RWPE2 (cell line): ENCODE measurements at regions not wholly inside any gene's neighbourhood (a gene's known extent, or its start where the extent isn't known, plus 50 kb on each side); places are given as distances from the start of the nearest gene placed in this dataset.

ENCODE experiments used
- ATAC-seq: fragments of 200-7000 bp; cut with Tn5 transposase; 3 replicates; pipeline ENCODE4 v1.9.1; 2021; ENCODE audit warnings: low read depth
- DNase-seq: peaks from one replicate; pipeline ENCODE4 v3.0.0-alpha.2; 2020; ENCODE audit warnings: low spot score
- H3K27ac ChIP-seq: fragments of 450-650 bp; 2 replicates; pipeline ENCODE4 v1.5.1; 2017; ENCODE audit warnings: mild to moderate bottlenecking; ENCODE audit not compliant: poor library complexity, severe bottlenecking
- H3K27me3 ChIP-seq: fragments of 250-450 bp; sonication (Bioruptor Pico); 2 replicates; pipeline ENCODE4 v1.5.1; 2021; ENCODE audit warnings: mild to moderate bottlenecking, moderate library complexity; ENCODE audit not compliant: insufficient read depth, poor library complexity, severe bottlenecking
- H3K36me3 ChIP-seq: fragments of 250-450 bp; sonication (Bioruptor Pico); 2 replicates; pipeline ENCODE4 v1.5.1; 2020; ENCODE audit warnings: low read depth, mild to moderate bottlenecking, moderate library complexity
- H3K4me1 ChIP-seq: fragments of 250-450 bp; sonication (Bioruptor Pico); 2 replicates; pipeline ENCODE4 v1.5.1; 2021; ENCODE audit warnings: mild to moderate bottlenecking, moderate library complexity; ENCODE audit not compliant: insufficient read depth, poor library complexity, severe bottlenecking
- H3K4me3 ChIP-seq: fragments of 250-450 bp; sonication (Bioruptor Pico); 2 replicates; pipeline ENCODE4 v1.5.1; 2021; ENCODE audit warnings: mild to moderate bottlenecking, moderate library complexity; ENCODE audit not compliant: severe bottlenecking
- H3K9me3 ChIP-seq: fragments of 250-450 bp; sonication (Bioruptor Pico); 2 replicates; pipeline ENCODE4 v1.5.1; 2021; ENCODE audit warnings: mild to moderate bottlenecking, moderate library complexity; ENCODE audit not compliant: severe bottlenecking
- TF ChIP-seq, protein P1 (sequence below): fragments of 450-650 bp; IDR thresholded peaks from one replicate; pipeline ENCODE4 v1.5.1; 2017; ENCODE audit warnings: mild to moderate bottlenecking, moderate library complexity; ENCODE audit not compliant: poor library complexity, severe bottlenecking

DNA sequence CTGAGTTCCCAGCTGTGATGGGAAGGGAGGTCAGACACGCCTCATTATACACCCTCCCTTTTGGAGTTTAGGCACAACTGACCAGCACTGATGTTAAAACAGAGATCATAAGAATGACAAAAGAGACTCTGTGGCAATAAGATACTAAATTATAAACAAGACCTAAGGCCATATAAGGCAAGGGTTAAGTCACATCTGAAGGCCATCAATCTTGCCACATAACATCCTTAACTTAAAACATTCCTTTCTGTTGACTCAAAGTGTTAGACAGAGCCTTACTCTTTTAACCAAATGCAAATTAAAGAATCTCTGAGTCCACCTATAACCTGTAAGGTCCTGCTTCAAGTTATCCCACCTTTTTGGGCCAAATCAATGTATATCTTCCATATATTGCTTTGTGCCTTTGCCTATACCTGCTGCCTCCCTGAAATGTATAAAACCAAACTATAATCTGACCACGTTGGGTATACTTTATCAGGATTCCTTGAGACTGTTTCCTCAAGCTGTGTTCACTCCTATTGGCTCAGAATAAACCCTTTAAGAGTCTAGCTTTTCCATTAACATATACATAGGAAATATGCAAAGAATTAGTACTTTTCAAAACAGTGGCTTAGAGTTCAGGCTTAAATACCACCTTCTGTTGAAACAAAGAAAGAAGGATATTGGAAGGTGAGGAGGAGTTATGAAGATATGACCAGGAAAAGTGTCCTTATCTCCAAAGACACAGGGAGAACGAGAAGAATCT is 214.4 kb upstream of the PPP1R2C start:
- peak; percentile 83 for ATAC-seq
- H3K27me3 ChIP-seq, result no peaks in the 10 kb centered on the region
- H3K4me3 ChIP-seq, result no peak overlapping the region
- H3K9me3 ChIP-seq, result no peaks in the 10 kb centered on the region
- H3K27ac ChIP-seq, result peak overlapping the region; percentile 45
- DNase-seq, result no peak
- no peaks in the 10 kb centered on the region for H3K36me3 ChIP-seq
- TF ChIP-seq, protein P1, sequence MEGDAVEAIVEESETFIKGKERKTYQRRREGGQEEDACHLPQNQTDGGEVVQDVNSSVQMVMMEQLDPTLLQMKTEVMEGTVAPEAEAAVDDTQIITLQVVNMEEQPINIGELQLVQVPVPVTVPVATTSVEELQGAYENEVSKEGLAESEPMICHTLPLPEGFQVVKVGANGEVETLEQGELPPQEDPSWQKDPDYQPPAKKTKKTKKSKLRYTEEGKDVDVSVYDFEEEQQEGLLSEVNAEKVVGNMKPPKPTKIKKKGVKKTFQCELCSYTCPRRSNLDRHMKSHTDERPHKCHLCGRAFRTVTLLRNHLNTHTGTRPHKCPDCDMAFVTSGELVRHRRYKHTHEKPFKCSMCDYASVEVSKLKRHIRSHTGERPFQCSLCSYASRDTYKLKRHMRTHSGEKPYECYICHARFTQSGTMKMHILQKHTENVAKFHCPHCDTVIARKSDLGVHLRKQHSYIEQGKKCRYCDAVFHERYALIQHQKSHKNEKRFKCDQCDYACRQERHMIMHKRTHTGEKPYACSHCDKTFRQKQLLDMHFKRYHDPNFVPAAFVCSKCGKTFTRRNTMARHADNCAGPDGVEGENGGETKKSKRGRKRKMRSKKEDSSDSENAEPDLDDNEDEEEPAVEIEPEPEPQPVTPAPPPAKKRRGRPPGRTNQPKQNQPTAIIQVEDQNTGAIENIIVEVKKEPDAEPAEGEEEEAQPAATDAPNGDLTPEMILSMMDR, result no peak
- H3K4me1 ChIP-seq, result peaks cover 10% of the 10 kb centered on the region

DNA sequence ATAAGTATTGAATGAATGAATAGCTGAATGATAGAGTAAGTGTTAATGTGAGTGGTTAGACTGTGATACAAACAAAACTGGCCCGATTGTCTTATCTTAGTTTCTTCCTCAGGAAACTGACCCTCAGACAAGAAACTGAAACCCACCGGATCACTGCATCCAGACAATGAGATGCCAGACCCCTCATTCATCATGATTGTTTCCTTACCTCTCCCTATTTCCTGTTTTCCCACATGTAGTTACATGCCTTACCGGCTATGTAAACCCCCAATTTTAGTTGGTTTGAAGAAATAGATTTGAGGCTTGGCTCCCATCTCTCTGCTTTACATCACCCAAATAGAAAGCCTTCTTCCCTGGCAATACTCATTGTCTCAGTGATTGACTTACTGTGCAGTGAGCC is 218.9 kb upstream of the PPP1R2C start:
- no peak overlapping the region for H3K4me3 ChIP-seq
- DNase-seq (no peak), ATAC-seq (no peak)
- H3K4me1 ChIP-seq, result peaks cover 8% of the 10 kb centered on the region
- TF ChIP-seq, protein P1, result no peak
- H3K27me3 ChIP-seq, result no peaks in the 10 kb centered on the region
- H3K27ac ChIP-seq, result no peak overlapping the region
- no peaks in the 10 kb centered on the region for H3K36me3 ChIP-seq
- no peaks in the 10 kb centered on the region for H3K9me3 ChIP-seq

DNA sequence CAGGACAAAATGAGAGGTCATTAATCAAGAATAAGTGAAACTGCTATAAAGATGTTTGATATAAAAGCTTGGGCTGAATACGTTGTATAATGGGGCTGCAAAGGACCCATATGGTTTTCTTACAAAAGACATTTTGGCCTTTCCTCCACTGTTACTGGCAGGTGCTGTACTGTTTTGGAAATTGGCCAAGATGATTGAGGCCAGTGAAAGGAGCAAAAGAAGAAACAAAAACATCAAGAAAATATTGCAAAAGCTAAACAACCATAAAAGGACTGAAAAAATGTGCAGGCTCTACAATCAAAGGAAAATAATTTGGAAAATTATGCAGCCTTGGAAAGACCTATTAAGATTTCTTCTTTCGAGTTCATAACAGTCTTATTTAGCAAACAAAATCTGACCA is 222.2 kb upstream of the PPP1R2C start:
- TF ChIP-seq, protein P1, result no peak
- Histone ChIP-seq H3K4me3 (no peak overlapping the region), H3K4me1 (no peaks in the 10 kb centered on the region), H3K27me3 (no peaks in the 10 kb centered on the region), H3K36me3 (no peaks in the 10 kb centered on the region), H3K9me3 (no peaks in the 10 kb centered on the region), H3K27ac (no peak overlapping the region)
- no peak for DNase-seq
- no peak for ATAC-seq

DNA sequence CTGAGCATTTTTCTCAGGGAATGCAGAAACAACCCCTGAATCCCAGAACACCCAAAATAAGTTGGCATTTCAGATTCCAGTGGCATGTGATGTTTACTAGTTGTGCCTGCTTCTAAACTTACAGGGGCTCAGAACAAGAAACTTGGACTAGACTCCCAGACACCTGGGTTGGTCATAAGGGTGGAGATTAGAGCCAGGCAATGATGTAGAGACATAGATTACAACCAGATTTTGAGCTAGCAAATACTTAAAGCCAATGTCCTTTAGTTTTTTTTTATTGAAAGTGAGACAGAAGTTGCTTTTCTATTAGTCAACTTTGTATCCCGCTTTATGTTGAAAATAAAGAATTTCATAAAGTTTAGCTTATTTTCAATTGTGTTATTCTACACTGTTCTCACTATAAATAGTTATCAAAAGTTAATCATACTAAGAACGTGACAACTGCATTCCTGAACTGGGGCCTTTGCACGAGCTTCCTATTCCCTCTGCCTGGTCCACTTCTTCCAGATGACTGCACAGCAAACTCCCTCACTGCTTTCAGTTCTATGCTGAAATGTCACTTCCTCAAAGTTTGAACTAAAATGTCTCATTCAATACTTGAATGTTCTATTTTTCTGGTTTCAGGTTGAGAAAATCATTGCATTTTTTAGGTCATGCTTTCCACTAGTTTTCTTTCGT is 224.7 kb upstream of the PPP1R2C start:
- Histone ChIP-seq H3K4me1 (no peaks in the 10 kb centered on the region), H3K9me3 (no peaks in the 10 kb centered on the region), H3K4me3 (no peak overlapping the region), H3K36me3 (no peaks in the 10 kb centered on the region), H3K27ac (no peak overlapping the region), H3K27me3 (no peaks in the 10 kb centered on the region)
- DNase-seq (no peak), ATAC-seq (no peak)
- TF ChIP-seq, protein P1, result no peak

DNA sequence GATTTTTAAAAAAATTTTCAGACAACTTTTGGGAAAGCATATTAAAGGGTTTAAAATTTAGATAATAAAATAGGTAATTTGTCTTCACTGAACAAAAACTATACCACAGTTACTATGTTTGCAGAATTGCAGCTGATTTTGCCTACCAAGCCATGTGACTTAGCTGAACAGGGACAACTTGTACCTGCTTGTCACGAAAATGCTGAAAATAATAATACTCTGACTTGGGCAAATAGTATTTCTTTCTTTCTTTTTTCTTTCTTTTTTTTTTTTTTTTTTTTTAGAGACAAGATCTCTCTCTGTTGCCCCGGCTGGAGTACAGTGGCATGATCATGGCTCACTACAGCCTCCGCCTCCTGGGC is 225.2 kb upstream of the PPP1R2C start:
- DNase-seq (no peak), ATAC-seq (no peak)
- no peaks in the 10 kb centered on the region for H3K36me3 ChIP-seq
- H3K27ac ChIP-seq, result no peak overlapping the region
- H3K9me3 ChIP-seq, result no peaks in the 10 kb centered on the region
- no peaks in the 10 kb centered on the region for H3K4me1 ChIP-seq
- TF ChIP-seq, protein P1, result no peak
- no peaks in the 10 kb centered on the region for H3K27me3 ChIP-seq
- no peak overlapping the region for H3K4me3 ChIP-seq
